Small intestine (tissue), 7 donors: ENCODE measurements at regions not wholly inside any gene's neighbourhood (a gene's known extent, or its start where the extent isn't known, plus 50 kb on each side); places are given as distances from the start of the nearest gene placed in this dataset.
A peak's percentile ranks its signal among the peaks of the same experiment; 100 is the strongest.

ENCODE experiments used
- DNase-seq, 2 donors: peaks; one replicate each; pipeline versions ENCODE4 v3.0.0 to v3.0.0-alpha.2; 2013
- FAIRE-seq: peaks from 2 replicates; lab custom pipeline; 2012; peaks lifted over from hg19 to GRCh38; lab: Jason Lieb, UNC
- H3K27ac ChIP-seq, 3 donors: one replicate each; pipeline ENCODE4 v1.5.1; 2013; ENCODE audit warnings: low read length in 2 of 3, mild to moderate bottlenecking in 2 of 3, control low read depth in 1 of 3, inconsistent platforms in 1 of 3, low read depth in 1 of 3, moderate library complexity in 1 of 3
- H3K27me3 ChIP-seq, 3 donors: one replicate each; pipeline ENCODE4 v1.6.1; 2013; ENCODE audit warnings: low read length in 3 of 3, inconsistent platforms in 1 of 3; ENCODE audit not compliant: control insufficient read depth in 3 of 3, insufficient read depth in 3 of 3
- H3K36me3 ChIP-seq, 3 donors: one replicate each; pipeline ENCODE4 v1.6.1; 2013; ENCODE audit warnings: low read length in 3 of 3, inconsistent platforms in 1 of 3, low read depth in 1 of 3, mild to moderate bottlenecking in 1 of 3, moderate library complexity in 1 of 3; ENCODE audit not compliant: control insufficient read depth in 3 of 3, insufficient read depth in 2 of 3
- H3K4me1 ChIP-seq, 3 donors: one replicate each; pipeline ENCODE4 v1.6.1; 2013; ENCODE audit warnings: low read length in 2 of 3, inconsistent platforms in 1 of 3, low read depth in 1 of 3, mild to moderate bottlenecking in 1 of 3, moderate library complexity in 1 of 3; ENCODE audit not compliant: control insufficient read depth in 3 of 3, insufficient read depth in 2 of 3
- H3K4me3 ChIP-seq, 3 donors: one replicate each; pipeline ENCODE4 v1.5.1; 2013; ENCODE audit warnings: low read length in 3 of 3, control low read depth in 1 of 3, inconsistent platforms in 1 of 3, low read depth in 1 of 3, mild to moderate bottlenecking in 1 of 3, moderate library complexity in 1 of 3
- H3K9me3 ChIP-seq, 2 donors: one replicate each; pipeline ENCODE4 v1.6.1; 2013; ENCODE audit warnings: low read depth in 1 of 2, low read length in 1 of 2; ENCODE audit not compliant: control insufficient read depth in 2 of 2, insufficient read depth in 1 of 2
- WGBS, 3 donors: extraction: QIAGEN DNeasy Blood & Tissue Kit; methylation state at CpG; one replicate each; pipeline ENCODE4 v1.1.7; 2013; 5-methylcytosine and 5-hydroxymethylcytosine counted together
- donor health status: healthy with polysubstance abuse.
- donor health status: control.
- donor health status: control.
- donor health status: Bipolar disorder and iron deficiency.
- donor health status: healthy.

DNA sequence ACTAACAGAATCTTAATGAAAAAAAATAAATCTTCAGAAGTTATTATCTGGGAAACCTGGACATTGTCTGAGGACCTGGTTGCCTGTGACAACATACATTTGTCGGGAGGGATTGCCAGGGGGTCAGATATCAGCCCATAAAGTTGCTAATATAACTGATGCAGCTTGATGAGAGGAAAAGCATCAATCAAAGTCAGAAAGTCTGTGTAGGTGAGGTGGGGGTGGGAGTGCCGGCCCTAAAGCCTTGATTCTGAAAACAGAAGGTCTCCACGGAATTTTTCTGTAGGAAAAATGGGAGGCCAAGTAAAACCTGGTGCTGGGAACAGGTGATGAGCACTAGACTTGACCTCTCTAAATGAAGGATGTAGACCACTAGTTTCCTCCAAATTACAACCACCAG, 281.8 kb downstream of the FGFR2 start:
- H3K27ac ChIP-seq = no peak overlapping the region
- no peaks in the 10 kb centered on the region for H3K4me1 ChIP-seq
- no peaks in the 10 kb centered on the region for H3K27me3 ChIP-seq
- 86 to 91% (median 87%) methylated on average over 3 of the region's 3 CpGs for WGBS, 3 donors
- DNase-seq = no peak
- H3K36me3 ChIP-seq = no peaks in the 10 kb centered on the region
- H3K9me3 ChIP-seq = no peaks in the 10 kb centered on the region
- no peak for FAIRE-seq
- H3K4me3 ChIP-seq = no peak overlapping the region

DNA sequence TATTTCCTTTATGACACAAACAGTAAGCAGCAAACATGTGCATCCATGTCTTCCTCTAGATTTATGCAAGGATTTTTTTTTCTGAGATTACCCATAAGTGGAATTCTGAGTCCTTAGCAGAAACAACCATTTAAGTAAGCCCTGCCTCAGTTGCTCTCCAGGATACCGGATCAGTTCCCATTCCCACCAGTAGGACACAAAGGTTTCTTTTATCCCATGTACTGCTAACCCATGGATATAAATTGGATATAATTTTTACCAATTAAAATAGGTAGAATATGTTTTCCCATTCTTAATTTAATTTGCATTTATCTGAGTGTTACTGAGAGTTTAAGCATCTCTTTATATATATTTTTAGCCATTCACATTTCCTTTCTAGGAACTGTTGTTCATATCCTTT, 280.9 kb downstream of the FGFR2 start:
- H3K4me1 ChIP-seq = no peaks in the 10 kb centered on the region
- DNase-seq (no peak), FAIRE-seq (no peak)
- no peaks in the 10 kb centered on the region for H3K27me3 ChIP-seq
- H3K9me3 ChIP-seq = no peaks in the 10 kb centered on the region
- H3K4me3 ChIP-seq = no peak overlapping the region
- H3K27ac ChIP-seq = no peak overlapping the region
- H3K36me3 ChIP-seq = no peaks in the 10 kb centered on the region
- 81 to 97% (median 92%) methylated on average over 1 of the region's 1 CpG for WGBS, 3 donors

DNA sequence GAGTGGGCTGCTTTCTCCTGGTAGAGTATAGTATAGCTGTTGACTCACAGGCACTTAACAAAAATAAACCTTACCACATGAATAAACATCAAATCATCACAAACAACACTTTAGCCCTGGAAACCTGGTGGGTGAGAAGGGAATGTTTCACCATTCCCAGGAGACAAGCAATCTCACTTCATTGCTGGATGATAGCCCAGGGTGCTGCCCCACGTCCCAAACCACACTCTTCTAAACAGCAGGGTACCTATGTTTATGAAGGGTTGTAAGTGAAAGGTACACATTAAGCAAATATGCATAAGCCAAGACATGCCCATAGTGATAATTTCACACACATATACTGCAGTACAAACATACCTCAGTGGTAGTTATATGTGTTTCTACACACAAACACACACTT, 276.2 kb downstream of the FGFR2 start:
- no peaks in the 10 kb centered on the region for H3K9me3 ChIP-seq
- H3K4me1 ChIP-seq = peaks cover 0 to 13% (median 0%) of the 10 kb centered on the region in 3 donors
- H3K27ac ChIP-seq = no peak overlapping the region
- DNase-seq (no peak), FAIRE-seq (no peak)
- no peaks in the 10 kb centered on the region for H3K27me3 ChIP-seq
- no peaks in the 10 kb centered on the region for H3K36me3 ChIP-seq
- 51 to 58% (median 53%) methylated on average over 1 of the region's 1 CpG for WGBS, 3 donors
- no peak overlapping the region for H3K4me3 ChIP-seq

DNA sequence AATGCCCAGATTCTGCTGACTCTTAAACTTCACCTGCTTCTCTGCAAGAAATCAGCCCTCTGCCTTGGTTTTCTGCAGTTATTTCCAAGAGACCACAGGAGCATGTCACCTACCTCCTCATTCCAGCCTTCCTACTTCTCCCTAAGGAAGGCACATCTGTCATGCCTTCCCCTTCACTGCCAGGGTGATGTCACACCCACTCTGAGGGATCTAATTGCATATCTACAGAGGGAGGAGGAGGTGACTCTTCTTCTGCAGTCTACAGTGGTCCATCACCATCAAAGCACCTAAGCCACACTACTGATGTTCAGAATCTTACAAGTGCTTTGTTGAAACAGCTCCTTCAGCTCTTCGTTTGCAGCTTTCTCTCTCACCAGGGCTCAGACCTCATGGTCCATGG, 275.5 kb downstream of the FGFR2 start:
- no peaks in the 10 kb centered on the region for H3K27me3 ChIP-seq
- no peak for FAIRE-seq
- 67 to 76% (median 76%) methylated on average over 1 of the region's 1 CpG for WGBS, 3 donors
- no peak for DNase-seq
- H3K4me3 ChIP-seq = no peak overlapping the region
- H3K27ac ChIP-seq = no peak overlapping the region
- H3K36me3 ChIP-seq = no peaks in the 10 kb centered on the region
- H3K4me1 ChIP-seq = peaks cover 0 to 13% (median 0%) of the 10 kb centered on the region in 3 donors
- H3K9me3 ChIP-seq = no peaks in the 10 kb centered on the region

DNA sequence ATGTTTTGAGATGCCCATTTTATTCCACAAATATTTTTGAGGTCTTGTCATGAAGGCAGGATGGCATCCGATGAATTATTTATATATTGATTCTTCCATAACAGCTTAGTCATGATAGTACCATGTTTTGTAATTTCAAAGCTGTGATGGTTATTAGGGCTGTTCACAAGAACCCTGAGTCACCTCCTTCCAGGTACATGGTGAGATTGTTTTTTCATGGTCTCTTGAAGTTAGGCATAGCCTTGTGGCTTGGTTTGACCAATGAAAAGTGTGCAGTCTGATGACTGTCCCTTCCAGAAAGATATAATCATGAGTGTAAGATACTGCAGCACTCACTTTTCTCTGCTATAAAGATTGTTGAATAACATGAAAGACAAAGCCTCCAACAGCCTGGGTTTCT, 274.8 kb downstream of the FGFR2 start:
- no peaks in the 10 kb centered on the region for H3K27me3 ChIP-seq
- FAIRE-seq (no peak), DNase-seq (no peak)
- no peaks in the 10 kb centered on the region for H3K9me3 ChIP-seq
- no peak overlapping the region for H3K27ac ChIP-seq
- WGBS, 3 donors = 91 to 96% (median 93%) methylated on average over 1 of the region's 1 CpG
- peaks cover 0 to 13% (median 0%) of the 10 kb centered on the region in 3 donors for H3K4me1 ChIP-seq
- H3K4me3 ChIP-seq = no peak overlapping the region
- H3K36me3 ChIP-seq = no peaks in the 10 kb centered on the region

DNA sequence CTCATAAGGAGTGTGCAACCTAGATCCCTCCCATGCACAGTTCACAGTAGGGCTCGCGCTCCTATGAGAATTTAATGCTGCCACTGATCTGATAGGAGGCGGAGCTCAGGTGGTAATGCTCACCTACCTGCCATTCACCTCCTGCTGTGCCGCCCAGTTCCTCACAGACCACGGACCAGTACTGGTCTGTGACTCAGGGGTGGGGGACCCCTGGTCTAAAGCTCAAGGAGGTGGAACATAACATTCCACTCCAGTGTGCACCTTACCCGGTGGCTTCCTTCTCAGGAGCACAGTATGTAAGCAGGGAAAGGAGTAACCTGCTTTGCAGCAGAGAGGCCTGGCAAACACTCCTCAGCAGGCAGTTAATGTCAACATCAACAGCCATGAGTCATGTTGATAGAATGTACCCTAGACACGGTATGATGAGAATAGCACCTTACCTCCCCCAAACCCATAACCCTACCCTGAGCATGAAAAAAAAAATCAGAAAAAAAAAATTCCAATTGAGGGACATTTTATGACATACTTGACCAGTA, 273.5 kb downstream of the FGFR2 start:
- Histone ChIP-seq H3K4me3 (no peak overlapping the region), H3K4me1 (peaks cover 0 to 13% (median 0%) of the 10 kb centered on the region in 3 donors), H3K9me3 (no peaks in the 10 kb centered on the region), H3K36me3 (no peaks in the 10 kb centered on the region), H3K27me3 (no peaks in the 10 kb centered on the region), H3K27ac (no peak overlapping the region)
- FAIRE-seq (no peak), DNase-seq (peak; percentile 42 to 54)
- WGBS, 3 donors = 74 to 82% (median 79%) methylated on average over 7 of the region's 7 CpGs

DNA sequence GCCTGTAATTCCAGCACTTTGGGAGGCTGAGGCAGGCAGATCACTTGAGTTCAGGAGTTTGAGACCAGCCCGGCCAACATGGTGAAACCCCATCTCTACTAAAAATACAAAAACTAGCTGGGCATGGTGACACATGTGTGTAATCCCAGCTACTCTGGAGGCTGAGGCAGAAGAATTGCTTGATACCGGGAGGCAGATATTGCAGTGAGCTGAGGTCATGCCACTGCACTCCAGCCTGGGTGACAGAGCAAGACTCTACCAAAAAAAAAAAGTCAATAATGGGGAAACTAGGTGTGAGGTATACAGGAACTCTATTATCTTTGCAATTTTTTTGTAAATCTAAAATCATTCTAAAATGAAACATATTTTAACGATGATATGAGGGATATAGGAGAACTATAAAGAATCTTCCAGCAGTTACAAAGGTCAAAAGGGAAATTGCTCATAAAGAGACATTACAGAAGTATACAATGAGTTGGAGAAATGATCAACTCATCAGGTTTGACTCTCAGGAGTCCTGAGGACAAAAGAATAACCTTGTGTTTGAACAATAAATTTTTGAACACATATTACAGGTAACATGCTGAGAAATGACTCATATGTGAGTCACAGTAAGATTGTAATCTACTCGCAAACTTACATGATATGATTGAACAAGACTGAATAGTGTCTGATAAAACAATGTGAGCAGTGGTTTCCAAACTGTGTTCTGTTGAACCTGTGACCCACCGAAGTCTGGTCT, 272.6 kb downstream of the FGFR2 start:
- Histone ChIP-seq H3K27me3 (no peaks in the 10 kb centered on the region), H3K9me3 (no peaks in the 10 kb centered on the region), H3K36me3 (no peaks in the 10 kb centered on the region), H3K27ac (no peak overlapping the region), H3K4me1 (peaks cover 0 to 13% (median 0%) of the 10 kb centered on the region in 3 donors), H3K4me3 (no peak overlapping the region)
- no peak for FAIRE-seq
- 30 to 67% (median 50%) methylated on average over 5 of the region's 5 CpGs for WGBS, 3 donors
- DNase-seq = peak; percentile 52 to 57

DNA sequence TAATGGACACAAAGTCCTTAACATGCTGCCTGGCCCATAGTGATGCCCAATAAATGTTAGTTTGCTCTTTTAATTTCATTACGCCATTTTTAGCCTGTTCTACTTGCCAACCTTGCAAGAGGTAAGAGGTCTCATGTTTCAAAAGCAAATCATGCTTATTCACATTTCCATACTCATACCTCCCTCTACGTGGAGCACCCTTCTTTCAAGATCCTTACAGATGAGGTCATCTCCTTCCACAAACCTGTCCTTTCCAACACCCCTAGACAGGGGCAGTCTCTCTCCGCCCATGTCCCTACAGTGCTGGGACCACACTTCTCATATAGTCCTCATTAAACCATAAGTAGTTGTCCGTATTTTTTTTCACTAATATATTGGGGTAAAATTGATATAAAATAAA, 271.3 kb downstream of the FGFR2 start:
- H3K4me3 ChIP-seq = no peak overlapping the region
- H3K27ac ChIP-seq = no peak overlapping the region
- 85 to 94% (median 93%) methylated on average over 4 of the region's 4 CpGs for WGBS, 3 donors
- DNase-seq (no peak), FAIRE-seq (no peak)
- no peaks in the 10 kb centered on the region for H3K27me3 ChIP-seq
- H3K4me1 ChIP-seq = peaks cover 0 to 13% (median 0%) of the 10 kb centered on the region in 3 donors
- no peaks in the 10 kb centered on the region for H3K9me3 ChIP-seq
- no peaks in the 10 kb centered on the region for H3K36me3 ChIP-seq
